GM23338 (cell line): ENCODE measurements at regions not wholly inside any gene's neighbourhood (a gene's known extent, or its start where the extent isn't known, plus 50 kb on each side); places are given as distances from the start of the nearest gene placed in this dataset.

Source experiments
- ATAC-seq: fragments of 200-7000 bp; cut with Tn5 transposase; 3 replicates; pipeline ENCODE4 v1.9.1; 2020
- DNase-seq: peaks from one replicate; pipeline ENCODE4 v3.0.0-alpha.2; 2015; ENCODE audit warnings: low spot score
- H2AFZ ChIP-seq: fragments of 200-600 bp; sonication (generic); 2 replicates; pipeline ENCODE4 v1.8.0; 2016; ENCODE audit warnings: antibody characterized with exemption, mild to moderate bottlenecking, moderate library complexity
- H3F3A ChIP-seq: fragments of 200-600 bp; sonication (generic); replicated peaks from 2 replicates; pipeline ENCODE4 v1.8.0; 2017; ENCODE audit warnings: antibody characterized with exemption, mixed run types, low read depth
- H3K27ac ChIP-seq: fragments of 200-600 bp; sonication (generic); 2 replicates; pipeline ENCODE4 v1.6.1; 2016; ENCODE audit warnings: low read depth
- H3K27me3 ChIP-seq: fragments of 200-600 bp; sonication (generic); 2 replicates; pipeline ENCODE4 v1.8.0; 2016; ENCODE audit warnings: mild to moderate bottlenecking, mixed run types, moderate library complexity; ENCODE audit not compliant: insufficient read depth
- H3K36me3 ChIP-seq: fragments of 200-600 bp; sonication (generic); 2 replicates; pipeline ENCODE4 v1.8.0; 2016; ENCODE audit warnings: mild to moderate bottlenecking; ENCODE audit not compliant: insufficient read depth
- H3K4me1 ChIP-seq: fragments of 200-600 bp; sonication (generic); 2 replicates; pipeline ENCODE4 v1.8.0; 2016; ENCODE audit warnings: mild to moderate bottlenecking, moderate library complexity; ENCODE audit not compliant: insufficient read depth
- H3K4me2 ChIP-seq: fragments of 200-600 bp; sonication (generic); 2 replicates; pipeline ENCODE4 v1.7.1; 2017; ENCODE audit warnings: mixed run types
- H3K4me3 ChIP-seq: fragments of 200-600 bp; sonication (generic); 2 replicates; pipeline ENCODE4 v1.6.1; 2016; ENCODE audit warnings: mixed run types
- H3K79me2 ChIP-seq: fragments of 200-600 bp; sonication (generic); replicated peaks from 2 replicates; pipeline ENCODE4 v1.8.0; 2017; ENCODE audit warnings: mild to moderate bottlenecking; ENCODE audit not compliant: insufficient read depth
- H3K9me2 ChIP-seq: fragments of 200-600 bp; sonication (generic); 2 replicates; pipeline ENCODE4 v1.8.0; 2017; ENCODE audit not compliant: insufficient read depth
- H4K20me1 ChIP-seq: fragments of 200-600 bp; sonication (generic); replicated peaks from 2 replicates; pipeline ENCODE4 v1.8.0; 2017; ENCODE audit warnings: mild to moderate bottlenecking; ENCODE audit not compliant: insufficient read depth
- H3K27ac Mint-ChIP-seq: 2 replicates; pipeline ENCODE4 v1.8.0; 2020; ENCODE audit warnings: inconsistent platforms, mild to moderate bottlenecking, moderate library complexity, mixed read lengths
- H3K27me3 Mint-ChIP-seq: 3 replicates; pipeline ENCODE4 v1.8.0; 2022; ENCODE audit warnings: low read depth, mild to moderate bottlenecking, moderate library complexity, mixed read lengths, inconsistent platforms; ENCODE audit not compliant: insufficient read depth, poor library complexity
- H3K36me3 Mint-ChIP-seq: 3 replicates; pipeline ENCODE4 v1.8.0; 2021; ENCODE audit warnings: low read depth, mild to moderate bottlenecking, inconsistent platforms, moderate library complexity, mixed read lengths
- H3K4me1 Mint-ChIP-seq: 3 replicates; pipeline ENCODE4 v1.8.0; 2020; ENCODE audit warnings: mild to moderate bottlenecking, inconsistent platforms, mixed read lengths
- H3K4me3 Mint-ChIP-seq: 3 replicates; pipeline ENCODE4 v1.8.0; 2021; ENCODE audit warnings: moderate library complexity, mild to moderate bottlenecking, inconsistent platforms, mixed read lengths
- H3K9me3 Mint-ChIP-seq: 3 replicates; pipeline ENCODE4 v1.8.0; 2020; ENCODE audit warnings: moderate library complexity, mild to moderate bottlenecking, inconsistent platforms, mixed read lengths
- CREB1 ChIP-seq: fragments of 250-450 bp; sonication (Bioruptor Pico); IDR thresholded peaks from 2 replicates; pipeline ENCODE4 v1.5.0; 2020; ENCODE audit warnings: low read depth, mild to moderate bottlenecking, moderate library complexity
- CTCF ChIP-seq, 2 experiments: fragments of 200-600 bp in 1 of 2; sonication (generic) in 1 of 2; conservative IDR thresholded peaks; 2 replicates each; pipeline versions ENCODE4 v1.5.1 to v1.6.1; 2016 to 2017; ENCODE audit warnings: antibody characterized with exemption in 2 of 2, low read depth in 2 of 2, mild to moderate bottlenecking in 2 of 2, moderate library complexity in 1 of 2
- EZH2 ChIP-seq: fragments of 200-600 bp; sonication (generic); IDR thresholded peaks from one replicate; pipeline ENCODE4 v1.8.0; 2017; ENCODE audit warnings: antibody characterized with exemption, mild to moderate bottlenecking, low read depth; ENCODE audit not compliant: unreplicated experiment
- EZH2phosphoT487 ChIP-seq: fragments of 200-600 bp; sonication (generic); IDR thresholded peaks from one replicate; pipeline ENCODE4 v1.8.1; 2018; ENCODE audit warnings: antibody characterized with exemption; ENCODE audit not compliant: unreplicated experiment
- JUNB ChIP-seq: IDR thresholded peaks from one replicate; pipeline ENCODE4 v1.6.1; 2016; ENCODE audit warnings: antibody characterized with exemption; ENCODE audit not compliant: unreplicated experiment
- NANOG ChIP-seq: IDR thresholded peaks from 2 replicates; pipeline ENCODE4 v1.6.1; 2016; ENCODE audit warnings: antibody characterized with exemption, borderline replicate concordance
- POLR2AphosphoS5 ChIP-seq: IDR thresholded peaks from 2 replicates; pipeline ENCODE4 v1.6.1; 2016; ENCODE audit warnings: antibody characterized with exemption, low read depth
- STAT1 ChIP-seq: IDR thresholded peaks from one replicate; pipeline ENCODE4 v1.6.1; 2016; ENCODE audit warnings: antibody characterized with exemption; ENCODE audit not compliant: unreplicated experiment
- ZNF114 ChIP-seq: fragments of 250-450 bp; sonication (Bioruptor Pico); IDR thresholded peaks from 2 replicates; pipeline ENCODE4 v1.5.0; 2020; ENCODE audit warnings: mild to moderate bottlenecking, moderate library complexity
- ZNF331 ChIP-seq: fragments of 250-450 bp; sonication (Bioruptor Pico); IDR thresholded peaks from 2 replicates; pipeline ENCODE4 v1.5.0; 2020; ENCODE audit warnings: low read depth, mild to moderate bottlenecking, moderate library complexity
- ZNF462 ChIP-seq: fragments of 250-450 bp; sonication (Bioruptor Pico); IDR thresholded peaks from 2 replicates; pipeline ENCODE4 v1.5.0; 2020; ENCODE audit warnings: mild to moderate bottlenecking, moderate library complexity
- TF ChIP-seq, protein P1 (sequence below): IDR thresholded peaks from 2 replicates; pipeline ENCODE4 v1.6.1; 2016; ENCODE audit warnings: antibody characterized with exemption
- TF ChIP-seq, protein P2 (sequence below): IDR thresholded peaks from one replicate; pipeline ENCODE4 v1.6.1; 2018; ENCODE audit warnings: antibody characterized with exemption; ENCODE audit not compliant: unreplicated experiment

DNA sequence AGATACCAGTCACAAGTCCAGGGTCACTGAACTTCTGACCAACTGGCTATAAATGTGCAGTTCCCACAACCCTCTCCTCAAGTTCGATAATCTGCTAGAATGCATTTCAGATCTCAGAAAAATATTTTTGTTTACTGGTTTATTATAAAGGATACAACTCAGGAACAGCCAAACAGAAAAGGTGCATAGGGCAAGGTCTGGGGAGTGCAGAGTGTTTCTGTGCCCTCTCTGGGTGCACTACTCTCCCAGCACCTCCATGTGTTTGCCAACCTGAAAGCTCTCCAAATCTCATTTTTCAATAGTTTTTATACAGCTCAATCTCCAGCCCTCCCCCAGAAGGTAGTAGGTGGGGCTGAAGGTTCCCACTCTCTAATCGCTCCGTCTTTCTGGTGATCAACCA is 85.2 kb downstream of the SKA1 start:
- Mint-ChIP-seq H3K27ac (no peak overlapping the region), H3K9me3 (no peaks in the 10 kb centered on the region), H3K36me3 (no peaks in the 10 kb centered on the region), H3K4me1 (peaks cover 19% of the 10 kb centered on the region), H3K27me3 (no peaks in the 10 kb centered on the region), H3K4me3 (no peak overlapping the region)
- Histone ChIP-seq H3K36me3 (no peaks in the 10 kb centered on the region), H3K4me2 (no peak overlapping the region), H2AFZ (no peak overlapping the region), H4K20me1 (no peaks in the 10 kb centered on the region), H3K4me3 (no peak overlapping the region), H3K4me1 (peaks cover 13% of the 10 kb centered on the region), H3K79me2 (no peaks in the 10 kb centered on the region), H3K27ac (no peak overlapping the region), H3K9me2 (peaks cover 19% of the 10 kb centered on the region), H3K27me3 (no peaks in the 10 kb centered on the region), H3F3A (no peaks in the 10 kb centered on the region)
- DNase-seq: no peak
- ATAC-seq: no peak
- TF ChIP-seq ZNF114 (CRISPR knock-in tag): no peak
- no peak for TF ChIP-seq NANOG
- TF ChIP-seq ZNF331 (CRISPR knock-in tag): no peak
- TF ChIP-seq EZH2phosphoT487: no peak
- TF ChIP-seq, protein P1, sequence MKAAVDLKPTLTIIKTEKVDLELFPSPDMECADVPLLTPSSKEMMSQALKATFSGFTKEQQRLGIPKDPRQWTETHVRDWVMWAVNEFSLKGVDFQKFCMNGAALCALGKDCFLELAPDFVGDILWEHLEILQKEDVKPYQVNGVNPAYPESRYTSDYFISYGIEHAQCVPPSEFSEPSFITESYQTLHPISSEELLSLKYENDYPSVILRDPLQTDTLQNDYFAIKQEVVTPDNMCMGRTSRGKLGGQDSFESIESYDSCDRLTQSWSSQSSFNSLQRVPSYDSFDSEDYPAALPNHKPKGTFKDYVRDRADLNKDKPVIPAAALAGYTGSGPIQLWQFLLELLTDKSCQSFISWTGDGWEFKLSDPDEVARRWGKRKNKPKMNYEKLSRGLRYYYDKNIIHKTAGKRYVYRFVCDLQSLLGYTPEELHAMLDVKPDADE: no peak
- TF ChIP-seq POLR2AphosphoS5: no peak
- TF ChIP-seq CREB1: no peak
- TF ChIP-seq, protein P2, sequence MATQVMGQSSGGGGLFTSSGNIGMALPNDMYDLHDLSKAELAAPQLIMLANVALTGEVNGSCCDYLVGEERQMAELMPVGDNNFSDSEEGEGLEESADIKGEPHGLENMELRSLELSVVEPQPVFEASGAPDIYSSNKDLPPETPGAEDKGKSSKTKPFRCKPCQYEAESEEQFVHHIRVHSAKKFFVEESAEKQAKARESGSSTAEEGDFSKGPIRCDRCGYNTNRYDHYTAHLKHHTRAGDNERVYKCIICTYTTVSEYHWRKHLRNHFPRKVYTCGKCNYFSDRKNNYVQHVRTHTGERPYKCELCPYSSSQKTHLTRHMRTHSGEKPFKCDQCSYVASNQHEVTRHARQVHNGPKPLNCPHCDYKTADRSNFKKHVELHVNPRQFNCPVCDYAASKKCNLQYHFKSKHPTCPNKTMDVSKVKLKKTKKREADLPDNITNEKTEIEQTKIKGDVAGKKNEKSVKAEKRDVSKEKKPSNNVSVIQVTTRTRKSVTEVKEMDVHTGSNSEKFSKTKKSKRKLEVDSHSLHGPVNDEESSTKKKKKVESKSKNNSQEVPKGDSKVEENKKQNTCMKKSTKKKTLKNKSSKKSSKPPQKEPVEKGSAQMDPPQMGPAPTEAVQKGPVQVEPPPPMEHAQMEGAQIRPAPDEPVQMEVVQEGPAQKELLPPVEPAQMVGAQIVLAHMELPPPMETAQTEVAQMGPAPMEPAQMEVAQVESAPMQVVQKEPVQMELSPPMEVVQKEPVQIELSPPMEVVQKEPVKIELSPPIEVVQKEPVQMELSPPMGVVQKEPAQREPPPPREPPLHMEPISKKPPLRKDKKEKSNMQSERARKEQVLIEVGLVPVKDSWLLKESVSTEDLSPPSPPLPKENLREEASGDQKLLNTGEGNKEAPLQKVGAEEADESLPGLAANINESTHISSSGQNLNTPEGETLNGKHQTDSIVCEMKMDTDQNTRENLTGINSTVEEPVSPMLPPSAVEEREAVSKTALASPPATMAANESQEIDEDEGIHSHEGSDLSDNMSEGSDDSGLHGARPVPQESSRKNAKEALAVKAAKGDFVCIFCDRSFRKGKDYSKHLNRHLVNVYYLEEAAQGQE: no peak
- TF ChIP-seq ZNF462 (CRISPR knock-in tag): no peak
- TF ChIP-seq EZH2: no peak
- TF ChIP-seq CTCF (conservative IDR thresholded peaks at IDR 0.05; ENCODE audit: low read depth in 2 of 2): no peak
- no peak for TF ChIP-seq STAT1
- TF ChIP-seq JUNB: no peak
